HCT116 (cell line): ENCODE measurements at regions not wholly inside any gene's neighbourhood (a gene's known extent, or its start where the extent isn't known, plus 50 kb on each side); places are given as distances from the start of the nearest gene placed in this dataset.

Source experiments
- ATAC-seq: fragments of 200-7000 bp; cut with Tn5 transposase; 2 replicates; pipeline ENCODE4 v1.9.1; 2020; ENCODE audit warnings: mild to moderate bottlenecking, moderate library complexity
- BruUV-seq: library from RNA; stranded (reverse); fragments of 400-500 nt; replicated peaks from 2 replicates; lab custom pipeline; 2021; lab: Mats Ljungman, UMichigan
- CTCF ChIA-PET: fragments of 300-600 bp; sonication (Branson Sonifier 250); formaldehyde crosslinking; loops from one replicate; lab custom pipeline; 2021; ENCODE audit warnings: antibody characterized with exemption; lab: Charles Lee
- POLR2A ChIA-PET: fragments of 300-600, 350-600 bp; sonication (Branson Sonifier 250); formaldehyde crosslinking; loops from one replicate; lab custom pipeline; 2021; ENCODE audit warnings: antibody characterized with exemption; lab: Charles Lee
- RAD21 ChIA-PET, 2 experiments: fragments of 300-600 bp; sonication (Branson Sonifier 250); formaldehyde crosslinking; loops; one replicate each; lab custom pipeline; 2023; ENCODE audit warnings: low total read pairs in 2 of 2; ENCODE audit not compliant: uncharacterized antibody in 2 of 2, unreplicated experiment in 2 of 2, low non-redundant PET in 1 of 2; lab: Charles Lee
- DNase-seq: peaks from one replicate; pipeline ENCODE4 v3.0.0-alpha.2; 2010; ENCODE audit warnings: low read depth, low spot score
- H2AFZ ChIP-seq: fragments of 200-600 bp; shearing (Covaris generic), sonication (generic); 2 replicates; pipeline ENCODE4 v1.6.1; 2017; ENCODE audit warnings: low read depth, mixed run types, mixed read lengths, antibody characterized with exemption, low read length; ENCODE audit not compliant: poor library complexity, severe bottlenecking
- H3K27ac ChIP-seq: 2 replicates; pipeline ENCODE4 v1.5.1; 2012; ENCODE audit warnings: low read depth, low read length
- H3K27me3 ChIP-seq: fragments of 200-600 bp; sonication (generic); 2 replicates; pipeline ENCODE4 v1.6.1; 2016; ENCODE audit warnings: mixed run types, low read length, mixed read lengths; ENCODE audit not compliant: insufficient read depth
- H3K36me3 ChIP-seq, 2 experiments: fragments of 200-500 bp in 1 of 2; fragments of 200-600 bp in 1 of 2; sonication (Bioruptor generic) in 1 of 2; sonication (generic) in 1 of 2; 2 replicates each; pipeline versions ENCODE4 v1.5.1 to v1.6.1; 2014 to 2016; ENCODE audit warnings: low read length in 2 of 2, inconsistent platforms in 1 of 2, mixed read lengths in 1 of 2, mixed run types in 1 of 2; ENCODE audit not compliant: insufficient read depth in 2 of 2, control insufficient read depth in 1 of 2
- H3K4me1 ChIP-seq, 2 experiments: fragments of 200-600 bp in 1 of 2; sonication (generic) in 1 of 2; 2 replicates each; pipeline versions ENCODE4 v1.5.1 to v1.6.1; 2012 to 2017; ENCODE audit warnings: low read length in 2 of 2, inconsistent platforms in 1 of 2, mild to moderate bottlenecking in 1 of 2, mixed read lengths in 1 of 2, mixed run types in 1 of 2, moderate library complexity in 1 of 2; ENCODE audit not compliant: insufficient read depth in 2 of 2, control insufficient read depth in 1 of 2
- H3K4me2 ChIP-seq: fragments of 200-600 bp; sonication (generic); 2 replicates; pipeline ENCODE4 v1.6.1; 2017; ENCODE audit warnings: mixed run types, low read length, mixed read lengths
- H3K4me3 ChIP-seq, 2 experiments: fragments of 200-600 bp in 1 of 2; sonication (generic) in 1 of 2; replicated peaks in 1 of 2; 2 replicates each; pipeline ENCODE4 v1.5.1; 2011 to 2016; ENCODE audit warnings: low read length in 2 of 2, control low read depth in 1 of 2, low read depth in 1 of 2, mild to moderate bottlenecking in 1 of 2, mixed read lengths in 1 of 2, mixed run types in 1 of 2
- H3K79me2 ChIP-seq: fragments of 200-600 bp; sonication (generic); 2 replicates; pipeline ENCODE4 v1.6.1; 2017; ENCODE audit warnings: mild to moderate bottlenecking, mixed run types, low read length, moderate library complexity, mixed read lengths; ENCODE audit not compliant: insufficient read depth
- H3K9ac ChIP-seq: fragments of 200-600 bp; sonication (generic); 2 replicates; pipeline ENCODE4 v1.6.1; 2016; ENCODE audit warnings: low read length, mixed read lengths
- H3K9me2 ChIP-seq: fragments of 200-600 bp; sonication (generic), shearing (Covaris generic); 2 replicates; pipeline ENCODE4 v1.6.1; 2017; ENCODE audit warnings: mixed run types, mild to moderate bottlenecking, moderate library complexity; ENCODE audit not compliant: insufficient read depth
- H3K9me3 ChIP-seq, 2 experiments: fragments of 200-500 bp in 1 of 2; fragments of 200-600 bp in 1 of 2; sonication (Bioruptor generic) in 1 of 2; sonication (generic) in 1 of 2; 2 replicates each; pipeline ENCODE4 v1.6.1; 2014 to 2017; ENCODE audit warnings: low read length in 2 of 2, mixed read lengths in 2 of 2, inconsistent platforms in 1 of 2, low read depth in 1 of 2, mild to moderate bottlenecking in 1 of 2, mixed run types in 1 of 2, moderate library complexity in 1 of 2; ENCODE audit not compliant: control insufficient read depth in 1 of 2, insufficient read depth in 1 of 2
- H4K20me1 ChIP-seq: fragments of 200-600 bp; sonication (generic), shearing (Covaris generic); 2 replicates; pipeline ENCODE4 v1.6.1; 2017; ENCODE audit warnings: mixed run types, mild to moderate bottlenecking, moderate library complexity; ENCODE audit not compliant: insufficient read depth
- CBX3 ChIP-seq: IDR thresholded peaks from 2 replicates; pipeline ENCODE4 v1.6.1; 2012; ENCODE audit warnings: low read depth
- CEBPB ChIP-seq: IDR thresholded peaks from 2 replicates; pipeline ENCODE4 v1.6.1; 2012; ENCODE audit warnings: low read depth
- EGR1 ChIP-seq: IDR thresholded peaks from 2 replicates; pipeline ENCODE4 v1.6.1; 2012; ENCODE audit warnings: low read depth
- EZH2 ChIP-seq: fragments of 200-600 bp; sonication (generic); IDR thresholded peaks from 2 replicates; pipeline ENCODE4 v1.6.1; 2017; ENCODE audit warnings: antibody characterized with exemption, mixed run types
- FOSL1 ChIP-seq: IDR thresholded peaks from 2 replicates; pipeline ENCODE4 v1.6.1; 2012; ENCODE audit warnings: low read depth
- POLR2AphosphoS5 ChIP-seq: IDR thresholded peaks from 2 replicates; pipeline ENCODE4 v1.6.1; 2011; ENCODE audit warnings: mild to moderate bottlenecking, low read depth, low read length, moderate library complexity
- RAD21 ChIP-seq: IDR thresholded peaks from 2 replicates; pipeline ENCODE4 v1.6.1; 2012; ENCODE audit warnings: low read depth, mild to moderate bottlenecking
- TCF7L2 ChIP-seq: IDR thresholded peaks from 2 replicates; pipeline ENCODE4 v1.7.0; 2011; ENCODE audit warnings: borderline replicate concordance, inconsistent platforms; ENCODE audit not compliant: insufficient read depth, insufficient read length; ENCODE audit errors: extremely low read depth
- YY1 ChIP-seq: IDR thresholded peaks from 2 replicates; pipeline ENCODE4 v1.6.1; 2011; ENCODE audit warnings: low read length, low read depth, moderate library complexity, mild to moderate bottlenecking; ENCODE audit not compliant: insufficient replicate concordance; ENCODE audit errors: extremely low read depth
- ZFX ChIP-seq: fragments of 450-650 bp; IDR thresholded peaks from 2 replicates; pipeline ENCODE4 v1.6.1; 2017
- ZNF274 ChIP-seq: fragments of 200-500 bp; sonication (Bioruptor generic); IDR thresholded peaks from 2 replicates; pipeline ENCODE4 v1.6.1; 2014; ENCODE audit warnings: mild to moderate bottlenecking, low read depth, low read length, inconsistent platforms
- intact Hi-C: fragments of 100-400 bp; cut with micrococcal nuclease; formaldehyde crosslinking; loops from 2 replicates; pipeline ENCODE4 v1.10.0; 2022
- TF ChIP-seq, protein P1 (sequence below): IDR thresholded peaks from 2 replicates; pipeline ENCODE4 v1.6.1; 2012
- TF ChIP-seq, protein P2 (sequence below): IDR thresholded peaks from 2 replicates; pipeline ENCODE4 v1.6.1; 2011; ENCODE audit warnings: mild to moderate bottlenecking, low read length, moderate library complexity; ENCODE audit not compliant: insufficient replicate concordance; ENCODE audit errors: extremely low read depth

DNA sequence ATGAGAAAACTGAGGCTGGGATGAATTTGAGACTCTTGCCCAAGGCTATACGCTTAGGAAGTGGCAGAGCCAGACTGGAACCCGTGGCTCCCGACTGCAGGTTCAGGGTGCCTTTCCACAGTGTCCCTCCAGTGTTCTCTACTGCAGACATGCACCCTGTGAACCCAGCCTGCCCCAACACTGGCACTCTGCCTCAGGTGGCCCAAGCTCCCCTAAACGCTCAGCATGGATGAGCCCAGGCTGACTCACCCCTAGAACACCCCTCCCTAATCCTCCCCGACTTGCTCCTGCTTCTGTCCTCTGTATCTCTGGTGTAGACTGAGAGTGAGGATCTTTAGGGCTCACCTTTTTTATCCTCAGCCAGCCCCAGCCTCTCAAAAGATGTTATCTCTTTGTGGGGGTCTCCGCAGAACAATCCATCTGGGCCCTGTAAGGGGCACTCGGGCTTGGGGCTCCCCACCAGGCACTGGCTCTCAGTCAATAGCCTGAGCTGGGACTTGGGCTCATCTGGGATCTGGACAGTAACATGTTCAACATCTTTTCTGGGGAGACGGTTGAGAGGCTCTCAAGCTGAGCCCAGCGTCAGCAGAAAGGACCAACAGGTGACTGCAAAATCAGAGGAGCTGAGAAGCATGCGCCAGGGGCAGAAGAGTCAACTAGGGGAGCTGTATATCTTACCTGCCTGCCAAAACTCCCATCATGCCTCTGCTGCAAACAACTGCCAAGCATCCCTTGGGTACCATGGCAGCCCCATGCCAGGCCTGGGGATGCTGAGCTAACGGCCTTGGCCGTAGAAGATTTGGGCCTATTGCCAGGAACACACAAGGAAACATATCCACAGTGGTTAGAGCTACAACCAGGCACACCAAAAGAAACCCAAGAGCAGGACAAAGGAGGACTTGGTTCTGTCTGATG lies 176.2 kb downstream of the BUD13 start (continued):
- no peak for TF ChIP-seq CBX3

DNA sequence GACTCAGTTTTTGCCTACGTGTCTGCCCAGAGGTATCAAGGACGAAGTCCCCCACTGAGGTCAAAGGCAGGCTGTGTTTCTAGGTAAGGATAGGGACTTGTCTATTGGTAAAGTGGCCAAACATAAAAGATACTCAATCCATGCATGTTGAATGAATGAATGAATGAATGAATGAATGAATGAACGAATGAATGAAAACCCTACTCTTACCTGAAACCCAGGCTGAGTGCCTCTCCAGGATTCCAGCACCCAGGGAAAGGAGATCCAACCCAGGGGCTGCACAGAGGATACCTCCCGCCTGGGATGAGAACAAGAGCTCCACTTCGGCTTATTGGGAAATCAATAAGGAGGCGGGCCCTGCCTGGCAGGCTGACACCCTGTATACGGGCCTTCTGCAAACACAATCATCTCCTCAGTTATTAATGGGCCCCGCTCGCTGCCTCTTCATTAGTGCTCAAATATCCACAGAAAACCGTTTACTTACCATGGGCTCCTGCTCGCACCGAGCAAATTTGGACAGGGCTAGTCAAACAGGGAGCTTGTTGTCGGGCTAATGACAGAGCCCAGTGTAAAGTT lies 177.4 kb downstream of the BUD13 start:
- peaks cover 82% of the 10 kb centered on the region for H3K27me3 ChIP-seq
- ATAC-seq: 0 out of 2 replicates have a peak, but pooled peaks have one; percentile 25
- intact Hi-C loops: no loop called here
- H3K4me2 ChIP-seq: no peak overlapping the region
- no peak overlapping the region for H2AFZ ChIP-seq
- no peaks in the 10 kb centered on the region for H3K9me3 ChIP-seq
- no peak for TF ChIP-seq YY1
- TF ChIP-seq FOSL1: no peak
- no peak for TF ChIP-seq CBX3
- TF ChIP-seq, protein P1, sequence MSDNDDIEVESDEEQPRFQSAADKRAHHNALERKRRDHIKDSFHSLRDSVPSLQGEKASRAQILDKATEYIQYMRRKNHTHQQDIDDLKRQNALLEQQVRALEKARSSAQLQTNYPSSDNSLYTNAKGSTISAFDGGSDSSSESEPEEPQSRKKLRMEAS: no peak
- TF ChIP-seq, protein P2, sequence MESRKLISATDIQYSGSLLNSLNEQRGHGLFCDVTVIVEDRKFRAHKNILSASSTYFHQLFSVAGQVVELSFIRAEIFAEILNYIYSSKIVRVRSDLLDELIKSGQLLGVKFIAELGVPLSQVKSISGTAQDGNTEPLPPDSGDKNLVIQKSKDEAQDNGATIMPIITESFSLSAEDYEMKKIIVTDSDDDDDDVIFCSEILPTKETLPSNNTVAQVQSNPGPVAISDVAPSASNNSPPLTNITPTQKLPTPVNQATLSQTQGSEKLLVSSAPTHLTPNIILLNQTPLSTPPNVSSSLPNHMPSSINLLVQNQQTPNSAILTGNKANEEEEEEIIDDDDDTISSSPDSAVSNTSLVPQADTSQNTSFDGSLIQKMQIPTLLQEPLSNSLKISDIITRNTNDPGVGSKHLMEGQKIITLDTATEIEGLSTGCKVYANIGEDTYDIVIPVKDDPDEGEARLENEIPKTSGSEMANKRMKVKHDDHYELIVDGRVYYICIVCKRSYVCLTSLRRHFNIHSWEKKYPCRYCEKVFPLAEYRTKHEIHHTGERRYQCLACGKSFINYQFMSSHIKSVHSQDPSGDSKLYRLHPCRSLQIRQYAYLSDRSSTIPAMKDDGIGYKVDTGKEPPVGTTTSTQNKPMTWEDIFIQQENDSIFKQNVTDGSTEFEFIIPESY: no peak
- no peak for TF ChIP-seq CEBPB
- TF ChIP-seq EGR1: no peak
- no peak for TF ChIP-seq ZFX
- TF ChIP-seq ZNF274: no peak
- TF ChIP-seq POLR2AphosphoS5: no peak
- no peak for TF ChIP-seq TCF7L2
- TF ChIP-seq RAD21: no peak
- TF ChIP-seq EZH2: no peak
- no peak overlapping the region for H3K9ac ChIP-seq
- H3K27ac ChIP-seq: no peak overlapping the region
- H3K4me1 ChIP-seq: no peaks in the 10 kb centered on the region
- H3K4me3 ChIP-seq: no peak overlapping the region
- DNase-seq: no peak
- H3K9me2 ChIP-seq: no peaks in the 10 kb centered on the region
- H4K20me1 ChIP-seq: no peaks in the 10 kb centered on the region
- ChIA-PET POLR2A (no interaction called here), CTCF (no interaction called here), RAD21 (interaction anchor here in 1 of 2 experiments (0.7 kb wide), 1 partner anchor 17 kb away, joined by 3 read pairs; no protein-coding TSS in a partner anchor)
- H3K36me3 ChIP-seq: no peaks in the 10 kb centered on the region
- BruUV-seq: no TSS peak
- H3K79me2 ChIP-seq: no peaks in the 10 kb centered on the region
